Activated CD8-positive, alpha-beta T cell treated with anti-CD3 and anti-CD28 coated beads for 36 hours (primary cell): ENCODE measurements at regions not wholly inside any gene's neighbourhood (a gene's known extent, or its start where the extent isn't known, plus 50 kb on each side); places are given as distances from the start of the nearest gene placed in this dataset.

Source experiments
- ATAC-seq: fragments of 200-7000 bp; cut with Tn5 transposase; one replicate; pipeline ENCODE4 v1.10.0; 2021; ENCODE audit warnings: mild to moderate bottlenecking, moderate library complexity
- CTCF ChIA-PET: fragments of 350-600 bp; sonication (Branson Sonifier 250); formaldehyde crosslinking; loops from one replicate; lab custom pipeline; 2021; ENCODE audit warnings: antibody characterized with exemption; lab: Charles Lee
- POLR2A ChIA-PET: fragments of 350-600 bp; sonication (Branson Sonifier 250); formaldehyde crosslinking; loops from one replicate; lab custom pipeline; 2021; ENCODE audit warnings: antibody characterized with exemption; lab: Charles Lee
- DNase-seq: peaks from one replicate; pipeline ENCODE4 v3.0.0-alpha.2; 2020
- H3K27ac Mint-ChIP-seq: one replicate; pipeline ENCODE4 v1.8.0; 2021; ENCODE audit warnings: mild to moderate bottlenecking, mixed read lengths
- H3K27me3 Mint-ChIP-seq: one replicate; pipeline ENCODE4 v1.8.0; 2021; ENCODE audit warnings: mixed read lengths
- H3K36me3 Mint-ChIP-seq: one replicate; pipeline ENCODE4 v1.8.0; 2021; ENCODE audit warnings: low read depth, mixed read lengths
- H3K4me1 Mint-ChIP-seq: one replicate; pipeline ENCODE4 v1.8.0; 2021; ENCODE audit warnings: low read depth, mixed read lengths
- H3K4me3 Mint-ChIP-seq: one replicate; pipeline ENCODE4 v1.8.0; 2021; ENCODE audit warnings: mild to moderate bottlenecking, moderate library complexity, mixed read lengths
- H3K9me3 Mint-ChIP-seq: one replicate; pipeline ENCODE4 v1.8.0; 2021; ENCODE audit warnings: mixed read lengths
- CTCF ChIP-seq: fragments of 200-600 bp; IDR thresholded peaks from one replicate; pipeline ENCODE4 v1.8.0; 2022; ENCODE audit warnings: antibody characterized with exemption, mild to moderate bottlenecking
- intact Hi-C: fragments of 100-400 bp; cut with micrococcal nuclease; formaldehyde crosslinking; loops from one replicate; pipeline ENCODE4 v1.10.0; 2022

GRCh38 chr4:26085551-26085950, 171.5 kb downstream of the SMIM20 start:
- H3K4me3 Mint-ChIP-seq: no peak overlapping the region
- no peak for TF ChIP-seq CTCF
- ChIA-PET CTCF (no interaction called here), POLR2A (interaction anchor here (0.6 to 1.4 kb wide), 2 partner anchors 11 to 240 kb away, joined by 3 read pairs; no protein-coding TSS in a partner anchor)
- no peak for DNase-seq
- peaks cover 3% of the 10 kb centered on the region for H3K36me3 Mint-ChIP-seq
- H3K9me3 Mint-ChIP-seq: peaks cover 7% of the 10 kb centered on the region
- ATAC-seq: no peak
- peaks cover 66% of the 10 kb centered on the region for H3K4me1 Mint-ChIP-seq
- peaks cover 21% of the 10 kb centered on the region for H3K27me3 Mint-ChIP-seq
- intact Hi-C loops: no loop called here
- peak overlapping the region; percentile 70 for H3K27ac Mint-ChIP-seq

DNA sequence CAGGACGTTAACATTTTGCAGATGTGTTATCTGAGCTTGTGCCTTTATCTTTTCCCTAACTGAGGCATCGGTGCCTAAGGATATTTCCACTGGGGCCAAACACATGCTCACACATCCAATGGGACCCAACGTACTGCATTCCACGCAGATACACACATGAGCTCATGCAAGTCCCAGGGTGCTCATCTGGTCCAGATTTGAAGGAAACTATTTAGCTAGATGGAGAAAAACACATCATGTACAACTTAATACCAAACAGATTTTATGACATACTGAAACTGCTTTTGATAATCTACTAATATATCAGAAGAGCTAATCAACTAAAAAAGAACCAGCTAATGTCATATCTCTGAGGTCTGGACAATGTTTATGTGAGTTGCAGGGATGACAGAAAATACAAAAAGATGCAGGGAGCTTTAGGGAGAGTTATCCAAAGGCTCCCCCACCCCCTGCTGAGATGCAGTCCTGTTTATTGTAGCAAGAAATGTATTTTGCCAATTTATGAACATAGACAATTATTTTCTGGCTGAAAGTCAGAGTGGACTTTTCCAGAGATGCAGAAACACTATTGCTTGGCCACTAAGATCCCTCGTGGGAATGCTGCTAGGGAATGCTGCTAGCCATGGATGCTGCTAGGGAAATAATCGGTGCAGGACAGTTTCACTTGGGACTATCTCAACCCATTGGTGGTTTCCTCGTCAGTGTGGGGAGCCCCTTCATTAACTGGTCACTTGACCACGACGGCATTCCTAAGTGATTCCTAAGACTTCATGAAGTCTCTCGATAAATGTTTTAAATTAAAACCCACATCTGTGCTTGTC, 172.8 kb downstream of the SMIM20 start:
- intact Hi-C loops: no loop called here
- TF ChIP-seq CTCF: no peak
- Mint-ChIP-seq H3K4me1 (peaks cover 53% of the 10 kb centered on the region), H3K27me3 (peaks cover 24% of the 10 kb centered on the region), H3K27ac (no peak overlapping the region), H3K9me3 (peaks cover 15% of the 10 kb centered on the region), H3K4me3 (no peak overlapping the region), H3K36me3 (peaks cover 9% of the 10 kb centered on the region)
- ATAC-seq (no peak), DNase-seq (no peak)
- CTCF ChIA-PET: interaction anchor here (0.7 to 1.5 kb wide), 5 partner anchors 12 to 243 kb away, joined by 3 to 4 read pairs (median 4); no protein-coding TSS in a partner anchor
- POLR2A ChIA-PET: interaction anchor here (0.9 to 1.3 kb wide), 3 partner anchors 11 to 232 kb away, joined by 3 read pairs; no protein-coding TSS in a partner anchor

GRCh38 chr4:26088433-26088928, 174.5 kb downstream of the SMIM20 start:
- H3K4me3 Mint-ChIP-seq: peak overlapping the region; percentile 40
- peaks cover 48% of the 10 kb centered on the region for H3K4me1 Mint-ChIP-seq
- POLR2A ChIA-PET: interaction anchor here (0.7 to 1.7 kb wide), 3 partner anchors 13 to 18 kb away, joined by 3 to 13 read pairs (median 3); no protein-coding TSS in a partner anchor
- H3K36me3 Mint-ChIP-seq: peaks cover 12% of the 10 kb centered on the region
- peaks cover 20% of the 10 kb centered on the region for H3K27me3 Mint-ChIP-seq
- CTCF ChIA-PET: interaction anchor here (0.9 to 2.9 kb wide), 4 partner anchors 13 to 242 kb away, joined by 3 to 16 read pairs (median 6); no protein-coding TSS in a partner anchor
- DNase-seq (peak; percentile 55), ATAC-seq (peak; percentile 82)
- peaks cover 15% of the 10 kb centered on the region for H3K9me3 Mint-ChIP-seq
- intact Hi-C loops: no loop called here
- H3K27ac Mint-ChIP-seq: peak overlapping the region; percentile 87
- TF ChIP-seq CTCF: no peak

DNA sequence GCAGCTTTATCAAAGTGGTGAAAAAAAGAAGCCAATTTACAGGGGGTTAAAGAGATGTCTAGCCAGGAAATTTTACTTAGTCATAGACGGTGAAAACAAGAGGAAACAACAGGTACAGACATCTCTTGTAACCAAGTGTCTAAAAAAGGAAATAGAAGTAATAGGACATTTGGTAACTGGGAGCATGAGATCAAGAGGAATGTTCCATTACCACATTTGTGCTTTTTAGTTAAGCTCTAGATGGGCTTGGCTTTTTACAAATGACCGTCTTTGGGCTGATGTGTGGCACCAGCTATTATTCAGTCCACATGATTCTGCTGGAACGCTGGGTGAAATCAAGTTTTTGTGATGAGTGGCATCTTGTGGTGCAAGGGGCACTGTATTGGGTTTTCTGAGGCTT, 179.5 kb downstream of the SMIM20 start:
- peaks cover 12% of the 10 kb centered on the region for H3K36me3 Mint-ChIP-seq
- ATAC-seq: peak; percentile 26
- peaks cover 26% of the 10 kb centered on the region for H3K9me3 Mint-ChIP-seq
- peak overlapping the region; percentile 32 for H3K27ac Mint-ChIP-seq
- peaks cover 13% of the 10 kb centered on the region for H3K27me3 Mint-ChIP-seq
- ChIA-PET CTCF (interaction anchor here (1.1 to 1.8 kb wide), 4 partner anchors 10 to 25 kb away, joined by 3 to 7 read pairs (median 3); no protein-coding TSS in a partner anchor), POLR2A (interaction anchor here (0.8 to 1.7 kb wide), 2 partner anchors 225 to 252 kb away, joined by 3 to 4 read pairs; no protein-coding TSS in a partner anchor)
- DNase-seq: no peak
- peaks cover 20% of the 10 kb centered on the region for H3K4me1 Mint-ChIP-seq
- no peak for TF ChIP-seq CTCF
- no peak overlapping the region for H3K4me3 Mint-ChIP-seq
- intact Hi-C loops: no loop called here
